CD14-positive monocyte (primary cell): ENCODE measurements at regions not wholly inside any gene's neighbourhood (a gene's known extent, or its start where the extent isn't known, plus 50 kb on each side); places are given as distances from the start of the nearest gene placed in this dataset.

Experiments used
- DNase-seq, 3 donors: peaks; one replicate each; pipeline ENCODE4 v3.0.0-alpha.2; 2011 to 2022
- H2AFZ ChIP-seq: 2 replicates; pipeline ENCODE4 v1.6.0; 2012; ENCODE audit warnings: mild to moderate bottlenecking, low read depth, low read length, inconsistent platforms; ENCODE audit not compliant: insufficient read depth, poor library complexity, severe bottlenecking
- H3K27ac ChIP-seq, 2 donors: 1 replicate in 1 of 2; 2 replicates in 1 of 2; pipeline ENCODE4 v1.5.1; 2012 to 2013; ENCODE audit warnings: low read length in 2 of 2, control low read depth in 1 of 2, inconsistent platforms in 1 of 2, low read depth in 1 of 2, mild to moderate bottlenecking in 1 of 2
- H3K27me3 ChIP-seq, 2 donors: one replicate each; pipeline versions ENCODE4 v1.6.0 to v1.6.1; 2011 to 2013; ENCODE audit warnings: low read length in 2 of 2; ENCODE audit not compliant: control insufficient read depth in 2 of 2, insufficient read depth in 2 of 2
- H3K36me3 ChIP-seq, 2 donors: replicated peaks in 1 of 2; 1 replicate in 1 of 2; 2 replicates in 1 of 2; pipeline versions ENCODE4 v1.5.1 to v1.6.1; 2012 to 2013; ENCODE audit warnings: low read length in 2 of 2, control low read depth in 1 of 2, inconsistent platforms in 1 of 2, mild to moderate bottlenecking in 1 of 2; ENCODE audit not compliant: insufficient read depth in 2 of 2, control insufficient read depth in 1 of 2
- H3K4me1 ChIP-seq, 2 donors: 1 replicate in 1 of 2; 2 replicates in 1 of 2; pipeline versions ENCODE4 v1.5.1 to v1.6.1; 2012 to 2013; ENCODE audit warnings: low read length in 2 of 2, control low read depth in 1 of 2, inconsistent platforms in 1 of 2, mild to moderate bottlenecking in 1 of 2, moderate library complexity in 1 of 2; ENCODE audit not compliant: insufficient read depth in 2 of 2, control insufficient read depth in 1 of 2
- H3K4me2 ChIP-seq: replicated peaks from 2 replicates; pipeline ENCODE3; 2012; ENCODE audit warnings: low read length, moderate library complexity, mild to moderate bottlenecking; ENCODE audit not compliant: poor library complexity, severe bottlenecking; ENCODE audit errors: extremely low read depth
- H3K4me3 ChIP-seq, 3 experiments: fragments of 200-600 bp in 1 of 3; sonication (generic) in 1 of 3; replicated peaks in 1 of 3; 1 replicate in 2 of 3; 2 replicates in 1 of 3; pipeline ENCODE4 v1.5.1; 2011 to 2013; ENCODE audit warnings: low read length in 3 of 3, mild to moderate bottlenecking in 3 of 3, control low read depth in 2 of 3, low read depth in 2 of 3, inconsistent platforms in 1 of 3, moderate library complexity in 1 of 3
- H3K79me2 ChIP-seq: 2 replicates; pipeline ENCODE4 v1.6.0; 2012; ENCODE audit warnings: mild to moderate bottlenecking, control low read depth, inconsistent platforms, low read length, moderate library complexity; ENCODE audit not compliant: insufficient read depth
- H3K9ac ChIP-seq: 2 replicates; pipeline ENCODE4 v1.6.0; 2017; ENCODE audit warnings: low read length, mild to moderate bottlenecking; ENCODE audit not compliant: insufficient read depth, poor library complexity, severe bottlenecking
- H3K9me3 ChIP-seq, 2 donors: replicated peaks in 1 of 2; 1 replicate in 1 of 2; 2 replicates in 1 of 2; pipeline versions ENCODE4 v1.5.1 to v1.6.1; 2012 to 2013; ENCODE audit warnings: low read length in 2 of 2, control low read depth in 1 of 2; ENCODE audit not compliant: control insufficient read depth in 1 of 2, insufficient read depth in 1 of 2
- H4K20me1 ChIP-seq: 2 replicates; pipeline ENCODE4 v1.6.0; 2012; ENCODE audit warnings: mild to moderate bottlenecking, low read length, control low read depth, moderate library complexity; ENCODE audit not compliant: insufficient read depth
- H3K27ac Mint-ChIP-seq, 7 donors: one replicate each; pipeline ENCODE4 v1.8.0; 2020; ENCODE audit warnings: mild to moderate bottlenecking in 7 of 7, mixed read lengths in 7 of 7, moderate library complexity in 6 of 7, inconsistent platforms in 2 of 7
- H3K27me3 Mint-ChIP-seq, 3 donors: one replicate each; pipeline ENCODE4 v1.8.0; 2021 to 2022; ENCODE audit warnings: low read depth in 3 of 3, mild to moderate bottlenecking in 3 of 3, mixed read lengths in 3 of 3, moderate library complexity in 3 of 3, inconsistent platforms in 1 of 3
- H3K36me3 Mint-ChIP-seq, 2 donors: one replicate each; pipeline ENCODE4 v1.8.0; 2020; ENCODE audit warnings: mixed read lengths in 2 of 2, inconsistent platforms in 1 of 2, mild to moderate bottlenecking in 1 of 2
- H3K4me1 Mint-ChIP-seq: one replicate; pipeline ENCODE4 v1.8.0; 2020; ENCODE audit warnings: mild to moderate bottlenecking, mixed read lengths
- H3K4me3 Mint-ChIP-seq, 2 donors: one replicate each; pipeline ENCODE4 v1.8.0; 2020; ENCODE audit warnings: mild to moderate bottlenecking in 2 of 2, mixed read lengths in 2 of 2, moderate library complexity in 1 of 2
- H3K9me3 Mint-ChIP-seq, 7 donors: one replicate each; pipeline ENCODE4 v1.8.0; 2020 to 2022; ENCODE audit warnings: mixed read lengths in 7 of 7, mild to moderate bottlenecking in 6 of 7, moderate library complexity in 6 of 7, inconsistent platforms in 2 of 7
- WGBS: methylation state at CpG from one replicate; pipeline ENCODE4 v1.1.5; 2013; ENCODE audit warnings: missing lambda C conversion rate; ENCODE audit not compliant: insufficient coverage; 5-methylcytosine and 5-hydroxymethylcytosine counted together
- intact Hi-C, 2 donors: fragments of 100-400 bp; cut with micrococcal nuclease; formaldehyde crosslinking; loops; one replicate each; pipeline versions ENCODE4 v1.15.0 to v1.15.1; 2023
- TF ChIP-seq, protein P1 (sequence below): fragments of 200-600 bp; IDR thresholded peaks from one replicate; pipeline ENCODE4 v1.8.0; 2022; ENCODE audit warnings: antibody characterized with exemption, mild to moderate bottlenecking

GRCh38 chr1:61588736-61589672, 135.9 kb downstream of the TM2D1 start:
- TF ChIP-seq, protein P1, sequence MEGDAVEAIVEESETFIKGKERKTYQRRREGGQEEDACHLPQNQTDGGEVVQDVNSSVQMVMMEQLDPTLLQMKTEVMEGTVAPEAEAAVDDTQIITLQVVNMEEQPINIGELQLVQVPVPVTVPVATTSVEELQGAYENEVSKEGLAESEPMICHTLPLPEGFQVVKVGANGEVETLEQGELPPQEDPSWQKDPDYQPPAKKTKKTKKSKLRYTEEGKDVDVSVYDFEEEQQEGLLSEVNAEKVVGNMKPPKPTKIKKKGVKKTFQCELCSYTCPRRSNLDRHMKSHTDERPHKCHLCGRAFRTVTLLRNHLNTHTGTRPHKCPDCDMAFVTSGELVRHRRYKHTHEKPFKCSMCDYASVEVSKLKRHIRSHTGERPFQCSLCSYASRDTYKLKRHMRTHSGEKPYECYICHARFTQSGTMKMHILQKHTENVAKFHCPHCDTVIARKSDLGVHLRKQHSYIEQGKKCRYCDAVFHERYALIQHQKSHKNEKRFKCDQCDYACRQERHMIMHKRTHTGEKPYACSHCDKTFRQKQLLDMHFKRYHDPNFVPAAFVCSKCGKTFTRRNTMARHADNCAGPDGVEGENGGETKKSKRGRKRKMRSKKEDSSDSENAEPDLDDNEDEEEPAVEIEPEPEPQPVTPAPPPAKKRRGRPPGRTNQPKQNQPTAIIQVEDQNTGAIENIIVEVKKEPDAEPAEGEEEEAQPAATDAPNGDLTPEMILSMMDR: peak; percentile 73

GRCh38 chr1:61585714-61586113, 139.2 kb downstream of the TM2D1 start:
- Histone ChIP-seq H3K9me3 (no peaks in the 10 kb centered on the region), H3K27ac (no peak overlapping the region), H3K4me3 (no peak overlapping the region), H4K20me1 (no peaks in the 10 kb centered on the region), H3K79me2 (no peaks in the 10 kb centered on the region), H2AFZ (no peak overlapping the region), H3K27me3 (no peaks in the 10 kb centered on the region), H3K4me1 (peaks cover 0 to 5% of the 10 kb centered on the region in 2 donors), H3K36me3 (no peaks in the 10 kb centered on the region), H3K4me2 (no peak overlapping the region), H3K9ac (no peak overlapping the region)
- TF ChIP-seq, protein P1: no peak
- no peak for DNase-seq
- 93% methylated on average over 7 of the region's 7 CpGs for WGBS
- Mint-ChIP-seq H3K4me1 (peaks cover 11% of the 10 kb centered on the region), H3K27ac (peak overlapping the region in 1 of 7 donors; percentile 17), H3K9me3 (peaks cover 0 to 2% (median 0%) of the 10 kb centered on the region in 7 donors), H3K36me3 (no peaks in the 10 kb centered on the region), H3K27me3 (peaks cover 0 to 3% (median 0%) of the 10 kb centered on the region in 3 donors), H3K4me3 (no peak overlapping the region)
- intact Hi-C loops: no loop called here

More at GRCh38 chr1:61588736-61589672, 135.9 kb downstream of the TM2D1 start:
- peak; percentile 8 to 33 (median 29) for DNase-seq
- Histone ChIP-seq H3K79me2 (no peaks in the 10 kb centered on the region), H3K4me1 (peaks cover 0 to 5% of the 10 kb centered on the region in 2 donors), H3K27ac (no peak overlapping the region), H2AFZ (peak overlapping the region; percentile 41), H4K20me1 (no peaks in the 10 kb centered on the region), H3K27me3 (no peaks in the 10 kb centered on the region), H3K9me3 (no peaks in the 10 kb centered on the region), H3K4me2 (no peak overlapping the region), H3K9ac (no peak overlapping the region), H3K36me3 (no peaks in the 10 kb centered on the region), H3K4me3 (no peak overlapping the region)
- intact Hi-C loops: no loop called here
- H3K27me3 Mint-ChIP-seq: peaks cover 0 to 4% (median 0%) of the 10 kb centered on the region in 3 donors
- peaks cover 18% of the 10 kb centered on the region for H3K4me1 Mint-ChIP-seq
- peak overlapping the region in 3 of 7 donors; percentile 7 to 51 (median 43) for H3K27ac Mint-ChIP-seq
- H3K4me3 Mint-ChIP-seq: no peak overlapping the region
- 82% methylated on average over 12 of the region's 18 CpGs for WGBS
- no peaks in the 10 kb centered on the region for H3K9me3 Mint-ChIP-seq
- no peaks in the 10 kb centered on the region for H3K36me3 Mint-ChIP-seq
